ENCODE measurements at regions not wholly inside any gene's neighbourhood (a gene's known extent, or its start where the extent isn't known, plus 50 kb on each side); places are given as distances from the start of the nearest gene placed in this dataset.

DNA sequence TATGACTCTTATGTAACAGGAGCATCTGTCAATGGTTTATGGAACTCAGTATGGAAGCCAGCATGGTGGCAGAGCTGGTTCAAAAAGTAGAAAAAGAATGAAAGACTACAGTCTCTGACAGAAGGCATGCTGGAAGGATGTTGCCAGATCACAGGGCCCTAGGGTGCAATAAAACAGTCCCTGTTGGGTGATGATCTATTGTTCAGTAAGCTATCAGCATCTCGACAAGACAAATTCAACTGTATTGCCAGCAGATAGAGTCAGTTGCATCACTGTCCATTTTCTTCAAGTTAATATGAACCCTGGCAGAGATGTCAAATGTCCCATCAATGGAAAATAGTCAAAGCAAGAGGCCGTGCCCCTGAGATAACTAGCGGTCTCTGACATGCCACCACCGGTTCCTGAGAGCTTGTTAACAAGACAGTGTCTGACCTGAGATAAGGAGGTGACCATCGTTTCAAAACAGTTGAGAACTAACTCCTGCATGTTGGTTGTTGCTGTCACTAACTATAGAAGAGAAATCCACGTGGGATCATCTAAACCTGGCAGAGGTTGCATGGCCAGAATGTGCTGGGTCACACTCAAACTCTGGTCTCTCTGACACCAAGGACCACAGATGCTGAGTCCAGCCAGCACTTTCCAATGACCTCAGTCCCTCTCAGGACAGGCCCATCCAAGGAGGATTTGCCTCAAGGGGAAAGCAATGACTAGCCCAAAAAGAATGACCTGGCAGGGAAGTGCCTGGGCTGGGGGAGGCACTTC lies 125.9 kb downstream of the RIPK4 start:
- H3K27me3 ChIP-seq (ENCODE audit: control insufficient read depth, insufficient read depth, low read length, poor library complexity, severe bottlenecking) = no peaks in the 10 kb centered on the region
- no peak overlapping the region for H3K4me3 ChIP-seq (ENCODE audit: insufficient read depth, low read depth, low read length)
- H3K4me1 ChIP-seq (ENCODE audit: control insufficient read depth, insufficient read depth, low read length) = no peaks in the 10 kb centered on the region
- 91 to 94% methylated on average over 6 of the region's 6 CpGs for WGBS, 2 experiments
- H3K9me3 ChIP-seq (ENCODE audit: control insufficient read depth, low read length) = no peaks in the 10 kb centered on the region
- H3K36me3 ChIP-seq (ENCODE audit: control insufficient read depth, insufficient read depth, low read length) = no peaks in the 10 kb centered on the region
- H3K27ac ChIP-seq (ENCODE audit: insufficient read depth, low read depth, low read length, poor library complexity, severe bottlenecking) = no peak overlapping the region

DNA sequence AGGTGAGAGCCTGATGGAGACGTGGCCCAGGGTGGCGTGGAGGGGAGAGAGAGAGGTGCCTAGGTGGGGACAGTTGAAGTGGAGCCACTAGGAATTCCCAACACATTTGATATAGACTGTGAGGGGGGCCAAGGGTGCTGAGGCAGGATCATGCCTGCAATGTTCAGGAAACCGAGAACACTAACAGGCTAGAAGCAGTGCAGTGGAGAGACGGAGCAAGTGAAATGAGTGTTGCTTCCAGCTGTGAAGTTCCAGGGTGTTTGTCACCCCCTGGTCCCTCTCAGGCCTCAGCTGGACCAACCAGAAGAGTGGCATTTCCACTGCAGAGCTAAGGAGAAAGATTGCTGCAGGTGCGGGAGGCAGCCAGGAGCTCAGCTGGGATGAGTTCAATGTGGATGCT lies 127.1 kb downstream of the RIPK4 start:
- no peaks in the 10 kb centered on the region for H3K4me1 ChIP-seq (ENCODE audit: control insufficient read depth, insufficient read depth, low read length)
- no peaks in the 10 kb centered on the region for H3K27me3 ChIP-seq (ENCODE audit: control insufficient read depth, insufficient read depth, low read length, poor library complexity, severe bottlenecking)
- H3K4me3 ChIP-seq (ENCODE audit: insufficient read depth, low read depth, low read length) = no peak overlapping the region
- 80 to 84% methylated on average over 5 of the region's 5 CpGs for WGBS, 2 experiments
- no peaks in the 10 kb centered on the region for H3K36me3 ChIP-seq (ENCODE audit: control insufficient read depth, insufficient read depth, low read length)
- H3K27ac ChIP-seq (ENCODE audit: insufficient read depth, low read depth, low read length, poor library complexity, severe bottlenecking) = no peak overlapping the region
- H3K9me3 ChIP-seq (ENCODE audit: control insufficient read depth, low read length) = no peaks in the 10 kb centered on the region

DNA sequence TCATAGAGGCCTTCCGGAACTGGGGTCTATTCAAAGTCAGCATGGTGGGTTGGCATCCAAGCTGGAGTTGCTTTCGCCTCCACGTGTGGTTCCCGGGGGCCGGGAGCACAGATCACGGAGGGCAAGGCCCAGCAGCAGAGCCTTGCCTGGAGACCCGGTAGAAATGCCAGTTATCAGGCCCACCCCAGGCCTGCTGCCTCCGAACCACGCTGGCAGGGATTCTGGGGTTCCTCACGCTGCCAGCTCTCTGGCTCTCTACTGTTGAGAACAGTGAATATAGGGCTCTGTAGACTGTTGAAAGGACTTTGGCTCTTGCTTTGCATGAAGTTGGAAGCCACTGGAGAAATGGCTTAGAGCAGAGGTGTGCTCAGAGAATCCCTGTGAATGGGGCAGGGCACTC lies 127.5 kb downstream of the RIPK4 start:
- Histone ChIP-seq H3K27me3 (ENCODE audit: control insufficient read depth, insufficient read depth, low read length, poor library complexity, severe bottlenecking) (no peaks in the 10 kb centered on the region), H3K36me3 (ENCODE audit: control insufficient read depth, insufficient read depth, low read length) (no peaks in the 10 kb centered on the region), H3K4me3 (ENCODE audit: insufficient read depth, low read depth, low read length) (no peak overlapping the region), H3K4me1 (ENCODE audit: control insufficient read depth, insufficient read depth, low read length) (no peaks in the 10 kb centered on the region), H3K9me3 (ENCODE audit: control insufficient read depth, low read length) (no peaks in the 10 kb centered on the region), H3K27ac (ENCODE audit: insufficient read depth, low read depth, low read length, poor library complexity, severe bottlenecking) (no peak overlapping the region)
- WGBS, 2 experiments = 93 to 94% methylated on average over 10 of the region's 10 CpGs

DNA sequence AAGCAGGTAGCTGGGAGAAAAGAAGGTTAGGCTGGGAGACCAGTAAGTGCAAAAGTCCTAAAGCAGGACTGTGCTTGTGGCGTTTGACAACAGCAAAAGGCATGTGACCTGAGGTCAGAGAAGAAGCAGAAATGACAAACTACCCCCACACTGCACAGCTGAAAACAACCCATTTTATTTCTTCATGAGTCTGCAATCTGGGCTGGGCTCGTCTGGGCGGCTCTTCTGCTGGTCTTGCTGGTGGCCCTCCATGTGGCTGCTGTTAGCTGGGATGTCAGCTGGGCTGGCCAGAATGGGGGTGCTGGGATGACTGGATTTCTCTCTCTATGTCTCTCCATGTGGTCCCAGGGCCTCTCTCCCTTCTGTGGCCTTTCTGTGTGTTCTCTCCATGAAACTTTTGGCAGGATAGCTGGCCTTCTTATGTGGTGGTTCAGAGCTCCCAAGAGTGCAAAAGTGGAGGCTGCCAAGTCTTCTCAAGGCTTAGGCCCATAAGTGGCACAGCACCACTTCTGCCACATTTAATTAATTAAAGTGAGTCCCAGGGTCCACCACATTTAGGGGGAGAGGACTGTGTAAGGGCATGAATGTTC lies 128.6 kb downstream of the RIPK4 start:
- Histone ChIP-seq H3K4me1 (ENCODE audit: control insufficient read depth, insufficient read depth, low read length) (no peaks in the 10 kb centered on the region), H3K36me3 (ENCODE audit: control insufficient read depth, insufficient read depth, low read length) (no peaks in the 10 kb centered on the region), H3K4me3 (ENCODE audit: insufficient read depth, low read depth, low read length) (no peak overlapping the region), H3K9me3 (ENCODE audit: control insufficient read depth, low read length) (no peaks in the 10 kb centered on the region), H3K27me3 (ENCODE audit: control insufficient read depth, insufficient read depth, low read length, poor library complexity, severe bottlenecking) (no peaks in the 10 kb centered on the region), H3K27ac (ENCODE audit: insufficient read depth, low read depth, low read length, poor library complexity, severe bottlenecking) (no peak overlapping the region)
- WGBS, 2 experiments = 71 to 74% methylated on average over 3 of the region's 3 CpGs

GRCh38 chr21:41636636-41637630 lies 129.0 kb upstream of the TMPRSS2 start:
- no peaks in the 10 kb centered on the region for H3K9me3 ChIP-seq (ENCODE audit: control insufficient read depth, low read length)
- no peaks in the 10 kb centered on the region for H3K36me3 ChIP-seq (ENCODE audit: control insufficient read depth, insufficient read depth, low read length)
- H3K27me3 ChIP-seq (ENCODE audit: control insufficient read depth, insufficient read depth, low read length, poor library complexity, severe bottlenecking) = no peaks in the 10 kb centered on the region
- no peak overlapping the region for H3K27ac ChIP-seq (ENCODE audit: insufficient read depth, low read depth, low read length, poor library complexity, severe bottlenecking)
- H3K4me1 ChIP-seq (ENCODE audit: control insufficient read depth, insufficient read depth, low read length) = no peaks in the 10 kb centered on the region
- 92% methylated on average over 12 of the region's 12 CpGs for WGBS, 2 experiments
- H3K4me3 ChIP-seq (ENCODE audit: insufficient read depth, low read depth, low read length) = no peak overlapping the region

GRCh38 chr21:41635874-41636273 lies 127.9 kb upstream of the TMPRSS2 start:
- no peaks in the 10 kb centered on the region for H3K36me3 ChIP-seq (ENCODE audit: control insufficient read depth, insufficient read depth, low read length)
- H3K4me3 ChIP-seq (ENCODE audit: insufficient read depth, low read depth, low read length) = no peak overlapping the region
- H3K9me3 ChIP-seq (ENCODE audit: control insufficient read depth, low read length) = no peaks in the 10 kb centered on the region
- H3K27me3 ChIP-seq (ENCODE audit: control insufficient read depth, insufficient read depth, low read length, poor library complexity, severe bottlenecking) = no peaks in the 10 kb centered on the region
- H3K4me1 ChIP-seq (ENCODE audit: control insufficient read depth, insufficient read depth, low read length) = no peaks in the 10 kb centered on the region
- no peak overlapping the region for H3K27ac ChIP-seq (ENCODE audit: insufficient read depth, low read depth, low read length, poor library complexity, severe bottlenecking)

DNA sequence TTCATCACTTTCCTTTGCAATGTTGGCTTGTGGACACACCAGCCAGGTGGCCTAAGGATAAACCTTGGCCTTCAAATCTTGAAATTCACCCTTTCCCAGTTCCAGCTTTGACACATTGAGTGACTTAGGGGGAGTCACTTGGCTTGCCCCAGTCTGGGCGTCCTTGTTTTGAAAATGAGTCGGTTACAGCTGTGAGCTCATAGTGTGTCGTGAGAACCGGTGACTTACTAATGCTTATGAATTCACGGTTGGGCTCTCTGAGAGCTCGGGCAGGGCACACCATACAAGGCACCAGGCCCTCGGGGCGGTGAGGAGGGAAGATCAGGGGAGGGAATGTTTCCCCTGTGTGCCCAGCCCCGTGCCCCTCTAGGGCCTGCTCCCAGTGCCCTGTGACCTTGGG lies 126.9 kb upstream of the TMPRSS2 start:
- 92 to 94% methylated on average over 9 of the region's 9 CpGs for WGBS, 2 experiments
- H3K9me3 ChIP-seq (ENCODE audit: control insufficient read depth, low read length) = no peaks in the 10 kb centered on the region

DNA sequence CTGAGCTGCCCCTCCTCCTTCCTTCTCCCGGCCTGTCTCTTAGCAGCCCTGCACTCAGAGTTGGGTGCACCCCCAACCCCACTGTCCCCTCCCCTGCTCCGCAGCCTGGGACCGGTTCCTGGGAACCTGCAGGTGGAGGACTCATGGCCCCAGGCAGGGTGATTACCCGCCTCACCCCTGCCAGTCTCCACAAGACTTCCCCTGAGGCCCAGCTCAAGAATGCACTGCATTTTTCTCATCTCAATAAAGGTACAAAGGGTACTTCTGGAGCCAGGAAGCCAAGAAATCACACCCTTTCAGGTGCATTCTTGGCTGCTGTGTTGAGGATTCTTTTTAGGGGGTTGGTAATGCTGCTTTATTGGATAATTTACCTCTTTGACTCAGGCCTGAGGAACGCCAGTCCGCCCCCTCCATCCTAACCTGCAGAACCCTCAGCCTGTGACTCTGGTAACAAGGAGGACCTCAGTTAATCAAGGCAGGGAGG lies 126.3 kb upstream of the TMPRSS2 start:
- 73 to 84% methylated on average over 6 of the region's 6 CpGs for WGBS, 2 experiments
- H3K27ac ChIP-seq (ENCODE audit: insufficient read depth, low read depth, low read length, poor library complexity, severe bottlenecking) = no peak overlapping the region
- H3K36me3 ChIP-seq (ENCODE audit: control insufficient read depth, insufficient read depth, low read length) = no peaks in the 10 kb centered on the region

More for the DNA sequence above, 126.9 kb upstream of the TMPRSS2 start:
- no peaks in the 10 kb centered on the region for H3K36me3 ChIP-seq (ENCODE audit: control insufficient read depth, insufficient read depth, low read length)
- no peaks in the 10 kb centered on the region for H3K27me3 ChIP-seq (ENCODE audit: control insufficient read depth, insufficient read depth, low read length, poor library complexity, severe bottlenecking)
- no peak overlapping the region for H3K27ac ChIP-seq (ENCODE audit: insufficient read depth, low read depth, low read length, poor library complexity, severe bottlenecking)
- no peaks in the 10 kb centered on the region for H3K4me1 ChIP-seq (ENCODE audit: control insufficient read depth, insufficient read depth, low read length)
- H3K4me3 ChIP-seq (ENCODE audit: insufficient read depth, low read depth, low read length) = no peak overlapping the region

DNA sequence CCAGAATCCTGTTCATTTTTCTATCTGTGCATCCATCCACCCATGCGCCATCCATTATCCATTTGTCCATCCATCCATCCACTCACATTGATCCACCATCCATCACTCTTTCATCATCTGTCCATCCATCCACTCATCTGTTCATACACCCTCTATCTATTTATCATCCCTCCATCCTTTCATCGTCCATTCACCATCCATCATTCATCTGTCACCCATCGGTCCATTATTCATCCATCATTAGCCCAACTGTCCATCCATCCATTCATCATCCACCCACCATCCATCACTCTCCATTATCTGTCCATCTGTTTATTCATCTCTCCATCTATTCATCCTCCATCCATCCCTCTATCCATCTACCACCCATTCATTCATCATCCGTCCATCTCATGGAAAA lies 125.7 kb upstream of the TMPRSS2 start:
- Histone ChIP-seq H3K27me3 (ENCODE audit: control insufficient read depth, insufficient read depth, low read length, poor library complexity, severe bottlenecking) (no peaks in the 10 kb centered on the region), H3K9me3 (ENCODE audit: control insufficient read depth, low read length) (no peaks in the 10 kb centered on the region), H3K36me3 (ENCODE audit: control insufficient read depth, insufficient read depth, low read length) (no peaks in the 10 kb centered on the region), H3K4me1 (ENCODE audit: control insufficient read depth, insufficient read depth, low read length) (no peaks in the 10 kb centered on the region), H3K4me3 (ENCODE audit: insufficient read depth, low read depth, low read length) (no peak overlapping the region), H3K27ac (ENCODE audit: insufficient read depth, low read depth, low read length, poor library complexity, severe bottlenecking) (no peak overlapping the region)
- WGBS, 2 experiments = 93 to 94% methylated on average over 4 of the region's 4 CpGs

More for the DNA sequence above, 126.3 kb upstream of the TMPRSS2 start:
- no peak overlapping the region for H3K4me3 ChIP-seq (ENCODE audit: insufficient read depth, low read depth, low read length)
- no peaks in the 10 kb centered on the region for H3K9me3 ChIP-seq (ENCODE audit: control insufficient read depth, low read length)
- no peaks in the 10 kb centered on the region for H3K27me3 ChIP-seq (ENCODE audit: control insufficient read depth, insufficient read depth, low read length, poor library complexity, severe bottlenecking)
- H3K4me1 ChIP-seq (ENCODE audit: control insufficient read depth, insufficient read depth, low read length) = no peaks in the 10 kb centered on the region

Data from ectodermal cell (in vitro differentiated cells).